T-cell (primary cell): ENCODE measurements at regions not wholly inside any gene's neighbourhood (a gene's known extent, or its start where the extent isn't known, plus 50 kb on each side); places are given as distances from the start of the nearest gene placed in this dataset.

Experiments used
- ATAC-seq, 4 experiments: fragments of 200-7000 bp in 3 of 4; fragments of 150-1000 bp in 1 of 4; cut with Tn5 transposase; replicated peaks in 1 of 4; 1 replicate in 3 of 4; 2 replicates in 1 of 4; pipeline ENCODE4 v1.10.0; 2021; ENCODE audit warnings: moderate library complexity in 3 of 4, mild to moderate bottlenecking in 2 of 4, moderate number of reproducible peaks in 1 of 4
- CTCF ChIA-PET, 2 donors: fragments of 300-600 bp; sonication (Branson Sonifier 250); formaldehyde crosslinking; loops; one replicate each; lab custom pipeline; 2022; ENCODE audit warnings: antibody characterized with exemption in 2 of 2; lab: Charles Lee
- POLR2A ChIA-PET, 2 donors: fragments of 300-600 bp; sonication (Branson Sonifier 250); formaldehyde crosslinking; loops; one replicate each; lab custom pipeline; 2022; ENCODE audit warnings: antibody characterized with exemption in 2 of 2; lab: Charles Lee
- DNase-seq, 35 experiments: peaks; one replicate each; pipeline versions ENCODE4 v3.0.0 to v3.0.0-alpha.2; 2013 to 2023
- H3K27ac ChIP-seq: one replicate; pipeline ENCODE4 v1.5.1; 2013; ENCODE audit warnings: low read length
- H3K27me3 ChIP-seq, 2 experiments: replicated peaks in 1 of 2; 1 replicate in 1 of 2; 2 replicates in 1 of 2; pipeline versions ENCODE4 v1.6.1 to v1.7.0; 2013; ENCODE audit warnings: low read length in 1 of 2, mixed read lengths in 1 of 2; ENCODE audit not compliant: control insufficient read depth in 2 of 2, insufficient read depth in 2 of 2; ENCODE audit errors: extremely low read depth in 1 of 2
- H3K36me3 ChIP-seq, 2 donors: 1 replicate in 1 of 2; 2 replicates in 1 of 2; pipeline versions ENCODE4 v1.6.1 to v1.7.0; 2013; ENCODE audit warnings: low read length in 1 of 2; ENCODE audit not compliant: control insufficient read depth in 2 of 2, insufficient read depth in 1 of 2; ENCODE audit errors: extremely low read depth in 1 of 2
- H3K4me1 ChIP-seq, 2 experiments: 1 replicate in 1 of 2; 2 replicates in 1 of 2; pipeline versions ENCODE4 v1.6.1 to v1.7.0; 2013; ENCODE audit warnings: low read length in 2 of 2, mixed read lengths in 1 of 2; ENCODE audit not compliant: insufficient read depth in 2 of 2, control insufficient read depth in 1 of 2; ENCODE audit errors: extremely low read depth in 1 of 2
- H3K4me3 ChIP-seq, 2 donors: 1 replicate in 1 of 2; 2 replicates in 1 of 2; pipeline versions ENCODE4 v1.5.1 to v1.7.0; 2013; ENCODE audit warnings: mild to moderate bottlenecking in 2 of 2, low read length in 1 of 2, moderate library complexity in 1 of 2; ENCODE audit not compliant: control insufficient read depth in 1 of 2; ENCODE audit errors: extremely low read depth in 1 of 2
- H3K9me3 ChIP-seq: 2 replicates; pipeline ENCODE4 v1.7.0; 2013
- H3K27ac Mint-ChIP-seq, 2 donors: one replicate each; pipeline ENCODE4 v1.8.0; 2020 to 2021; ENCODE audit warnings: mild to moderate bottlenecking in 2 of 2, mixed read lengths in 2 of 2
- H3K27me3 Mint-ChIP-seq, 2 donors: one replicate each; pipeline ENCODE4 v1.8.0; 2021 to 2022; ENCODE audit warnings: mixed read lengths in 2 of 2
- H3K36me3 Mint-ChIP-seq: one replicate; pipeline ENCODE4 v1.8.0; 2021; ENCODE audit warnings: mixed read lengths
- H3K4me1 Mint-ChIP-seq, 3 donors: one replicate each; pipeline ENCODE4 v1.8.0; 2020 to 2022; ENCODE audit warnings: mixed read lengths in 3 of 3, mild to moderate bottlenecking in 1 of 3
- H3K4me3 Mint-ChIP-seq, 3 donors: one replicate each; pipeline ENCODE4 v1.8.0; 2020 to 2022; ENCODE audit warnings: mild to moderate bottlenecking in 3 of 3, mixed read lengths in 3 of 3, moderate library complexity in 3 of 3
- H3K9me3 Mint-ChIP-seq, 3 donors: one replicate each; pipeline ENCODE4 v1.8.0; 2020 to 2022; ENCODE audit warnings: mixed read lengths in 3 of 3
- WGBS: methylation state at CpG from one replicate; pipeline ENCODE4 v1.1.5; 2013; ENCODE audit warnings: missing lambda C conversion rate; ENCODE audit not compliant: insufficient coverage; 5-methylcytosine and 5-hydroxymethylcytosine counted together

GRCh38 chr15:26391567-26392194 is 381.2 kb downstream of the GABRB3 start:
- DNase-seq (no peak), ATAC-seq (no peak)
- H3K4me1 ChIP-seq = no peaks in the 10 kb centered on the region
- Mint-ChIP-seq H3K4me1 (no peaks in the 10 kb centered on the region), H3K27me3 (no peaks in the 10 kb centered on the region), H3K9me3 (peaks cover 0 to 11% (median 5%) of the 10 kb centered on the region in 3 donors), H3K27ac (no peak overlapping the region), H3K36me3 (no peaks in the 10 kb centered on the region), H3K4me3 (no peak overlapping the region)
- H3K9me3 ChIP-seq = no peaks in the 10 kb centered on the region
- H3K27ac ChIP-seq = no peak overlapping the region
- ChIA-PET POLR2A (no interaction called here), CTCF (no interaction called here)
- H3K36me3 ChIP-seq = no peaks in the 10 kb centered on the region
- WGBS = 65% methylated on average over 2 of the region's 5 CpGs
- H3K27me3 ChIP-seq = peaks cover 0 to 4% of the 10 kb centered on the region in 2 experiments
- H3K4me3 ChIP-seq = no peak overlapping the region

- Histone ChIP-seq H3K9me3 (no peaks in the 10 kb centered on the region), H3K4me3 (no peak overlapping the region), H3K27me3 (no peaks in the 10 kb centered on the region), H3K4me1 (no peaks in the 10 kb centered on the region), H3K27ac (no peak overlapping the region), H3K36me3 (no peaks in the 10 kb centered on the region)
- Mint-ChIP-seq H3K27ac (no peak overlapping the region), H3K36me3 (no peaks in the 10 kb centered on the region), H3K4me1 (no peaks in the 10 kb centered on the region), H3K4me3 (no peak overlapping the region), H3K27me3 (no peaks in the 10 kb centered on the region), H3K9me3 (peaks cover 5 to 10% (median 6%) of the 10 kb centered on the region in 3 donors)
- CTCF ChIA-PET = no interaction called here
- ATAC-seq (no peak), DNase-seq (no peak)
- 93% methylated on average over 2 of the region's 8 CpGs for WGBS
- POLR2A ChIA-PET = no interaction called here
Observed at GRCh38 chr15:26382444-26383072, 390.3 kb downstream of the GABRB3 start.

- Histone ChIP-seq H3K36me3 (no peaks in the 10 kb centered on the region), H3K27ac (no peak overlapping the region), H3K9me3 (no peaks in the 10 kb centered on the region), H3K4me3 (no peak overlapping the region), H3K4me1 (no peaks in the 10 kb centered on the region), H3K27me3 (no peaks in the 10 kb centered on the region)
- Mint-ChIP-seq H3K27ac (no peak overlapping the region), H3K4me1 (no peaks in the 10 kb centered on the region), H3K4me3 (no peak overlapping the region), H3K27me3 (no peaks in the 10 kb centered on the region), H3K36me3 (no peaks in the 10 kb centered on the region), H3K9me3 (peaks cover 14 to 29% (median 29%) of the 10 kb centered on the region in 3 donors)
- POLR2A ChIA-PET = no interaction called here
- WGBS = 33% methylated on average over 2 of the region's 2 CpGs
- ATAC-seq = no peak
- CTCF ChIA-PET = no interaction called here
- no peak for DNase-seq
Observed at GRCh38 chr15:26378304-26378703, 394.6 kb downstream of the GABRB3 start.

- no peak overlapping the region for H3K27ac Mint-ChIP-seq
- no peaks in the 10 kb centered on the region for H3K4me1 ChIP-seq
- CTCF ChIA-PET = no interaction called here
Observed at GRCh38 chr15:26376243-26376642, 396.6 kb downstream of the GABRB3 start.

GRCh38 chr15:26374806-26375205 is 398.1 kb downstream of the GABRB3 start:
- Histone ChIP-seq H3K4me1 (no peaks in the 10 kb centered on the region), H3K27ac (no peak overlapping the region), H3K4me3 (no peak overlapping the region), H3K27me3 (no peaks in the 10 kb centered on the region), H3K36me3 (no peaks in the 10 kb centered on the region), H3K9me3 (no peaks in the 10 kb centered on the region)
- peaks cover 18 to 34% (median 33%) of the 10 kb centered on the region in 3 donors for H3K9me3 Mint-ChIP-seq
- H3K27ac Mint-ChIP-seq = no peak overlapping the region
- ATAC-seq = no peak
- H3K27me3 Mint-ChIP-seq = no peaks in the 10 kb centered on the region
- ChIA-PET CTCF (no interaction called here), POLR2A (no interaction called here)
- H3K4me3 Mint-ChIP-seq = no peak overlapping the region
- no peak for DNase-seq
- no CpG with 5 or more reads among the region's 1 CpG for WGBS
- no peaks in the 10 kb centered on the region for H3K36me3 Mint-ChIP-seq
- H3K4me1 Mint-ChIP-seq = no peaks in the 10 kb centered on the region

More at GRCh38 chr15:26376243-26376642, 396.6 kb downstream of the GABRB3 start:
- WGBS = no CpG with 5 or more reads among the region's 2 CpGs
- no peak overlapping the region for H3K27ac ChIP-seq
- Mint-ChIP-seq H3K9me3 (peaks cover 14 to 33% (median 29%) of the 10 kb centered on the region in 3 donors), H3K36me3 (no peaks in the 10 kb centered on the region), H3K4me1 (no peaks in the 10 kb centered on the region), H3K27me3 (no peaks in the 10 kb centered on the region), H3K4me3 (no peak overlapping the region)
- no peaks in the 10 kb centered on the region for H3K36me3 ChIP-seq
- DNase-seq = no peak
- no peaks in the 10 kb centered on the region for H3K27me3 ChIP-seq
- no peaks in the 10 kb centered on the region for H3K9me3 ChIP-seq
- POLR2A ChIA-PET = no interaction called here
- H3K4me3 ChIP-seq = no peak overlapping the region
- ATAC-seq = no peak

- Histone ChIP-seq H3K4me3 (no peak overlapping the region), H3K9me3 (no peaks in the 10 kb centered on the region), H3K36me3 (no peaks in the 10 kb centered on the region), H3K4me1 (no peaks in the 10 kb centered on the region), H3K27me3 (no peaks in the 10 kb centered on the region), H3K27ac (no peak overlapping the region)
- ChIA-PET POLR2A (no interaction called here), CTCF (no interaction called here)
- WGBS = 59% methylated on average over 2 of the region's 6 CpGs
- peaks cover 11 to 29% (median 28%) of the 10 kb centered on the region in 3 donors for H3K9me3 Mint-ChIP-seq
- no peak for ATAC-seq
- no peaks in the 10 kb centered on the region for H3K4me1 Mint-ChIP-seq
- H3K36me3 Mint-ChIP-seq = no peaks in the 10 kb centered on the region
- no peak overlapping the region for H3K4me3 Mint-ChIP-seq
- no peak overlapping the region for H3K27ac Mint-ChIP-seq
- no peaks in the 10 kb centered on the region for H3K27me3 Mint-ChIP-seq
- no peak for DNase-seq
Observed at GRCh38 chr15:26372706-26373105, 400.2 kb downstream of the GABRB3 start.
